Fibroblast of the conjunctiva (primary cell): ENCODE measurements at regions not wholly inside any gene's neighbourhood (a gene's known extent, or its start where the extent isn't known, plus 50 kb on each side); places are given as distances from the start of the nearest gene placed in this dataset.
"Not testable (repeated sequence)": the region's sequence is repeated elsewhere in the genome, so short reads cannot be mapped to it uniquely, and the experiment has no call there.

Experiments
- DNase-seq: peaks from one replicate; pipeline ENCODE4 v3.0.0-alpha.2; 2010; ENCODE audit warnings: low read depth

- no peak for DNase-seq
Measured at GRCh38 chr15:37416103-37416502, 315.8 kb upstream of the MEIS2 start.

DNA sequence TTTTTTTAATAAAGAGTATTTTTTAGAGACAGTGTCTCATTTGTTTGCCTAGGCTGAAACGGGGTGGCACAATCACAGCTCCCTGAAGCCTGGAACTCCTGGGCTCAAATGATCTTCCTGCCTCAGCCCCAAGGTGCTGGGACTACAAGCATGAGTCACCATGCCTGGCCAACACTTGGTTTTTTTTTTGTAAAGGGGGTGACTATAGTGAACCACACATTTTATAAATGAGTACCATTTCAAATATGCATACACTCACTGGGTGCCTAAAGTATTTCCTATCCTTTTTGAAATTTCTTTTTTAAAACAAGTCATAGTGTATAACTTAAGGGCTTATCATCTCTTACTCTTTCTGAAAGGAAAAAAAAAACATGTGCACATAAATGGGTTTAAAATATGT lies 325.2 kb upstream of the MEIS2 start:
- DNase-seq = no peak

GRCh38 chr15:37427393-37427792 lies 327.0 kb upstream of the MEIS2 start:
- DNase-seq = not testable (repeated sequence)

DNA sequence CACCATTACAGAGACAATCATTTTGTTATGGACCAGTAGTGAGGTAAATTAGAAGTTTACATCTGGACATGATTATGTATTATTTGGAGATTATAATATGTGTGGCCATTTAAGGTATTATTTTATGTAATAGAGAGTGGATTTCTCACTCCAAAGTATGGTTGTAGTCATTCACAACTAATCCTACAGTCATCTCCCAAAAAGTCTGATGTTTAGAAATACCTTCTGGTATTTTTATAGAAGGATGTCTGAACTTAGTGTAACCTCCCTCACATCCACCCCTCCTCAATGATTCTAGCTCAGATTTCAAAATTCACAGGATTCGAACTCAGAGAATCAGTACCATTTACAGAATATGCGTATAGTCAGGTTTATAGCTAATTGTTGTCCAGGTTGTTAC lies 346.6 kb upstream of the MEIS2 start:
- no peak for DNase-seq

GRCh38 chr15:37452498-37452897 lies 352.1 kb upstream of the MEIS2 start:
- no peak for DNase-seq

DNA sequence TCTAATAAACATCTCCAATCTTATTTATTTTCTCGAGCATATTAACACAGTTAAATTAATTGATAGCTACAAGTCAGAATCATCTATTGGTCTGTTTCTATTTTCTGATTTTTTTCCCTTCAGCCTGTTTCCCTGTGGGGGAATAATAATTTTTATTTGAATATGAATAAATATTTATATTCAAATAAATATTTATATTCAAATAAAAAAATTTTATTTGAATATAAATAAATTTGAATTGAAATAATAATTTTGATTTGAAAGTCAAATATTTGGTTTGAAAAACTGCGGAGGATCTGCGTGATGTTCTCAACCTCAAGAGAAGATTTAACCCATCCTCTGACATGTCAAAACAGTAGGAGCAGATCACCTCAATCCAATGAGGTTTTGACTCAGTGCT lies 380.1 kb upstream of the MEIS2 start:
- DNase-seq = no peak

- no peak for DNase-seq
Measured at GRCh38 chr15:37481126-37481525, 380.8 kb upstream of the MEIS2 start.

DNA sequence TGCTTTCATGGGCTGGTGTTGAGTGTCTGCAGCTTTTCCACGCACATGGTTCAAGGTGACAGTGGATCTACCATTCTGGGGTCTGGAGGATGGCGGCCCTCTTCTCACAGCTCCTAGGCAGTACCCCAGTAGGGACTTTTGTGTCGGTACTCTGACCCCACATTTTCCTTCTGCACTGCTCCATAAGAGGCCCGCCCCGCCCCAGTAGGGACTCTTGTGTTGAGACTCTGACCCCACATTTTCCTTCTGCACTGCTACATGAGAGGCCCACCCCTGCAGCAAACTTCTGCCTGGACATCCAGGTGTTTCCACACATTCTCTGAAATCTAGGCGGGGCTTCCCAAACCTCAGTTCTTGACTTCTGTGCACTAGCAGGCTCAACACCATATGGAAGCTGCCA lies 383.4 kb upstream of the MEIS2 start:
- no peak for DNase-seq

- no peak for DNase-seq
Measured at GRCh38 chr15:37485056-37485455, 384.7 kb upstream of the MEIS2 start.

DNA sequence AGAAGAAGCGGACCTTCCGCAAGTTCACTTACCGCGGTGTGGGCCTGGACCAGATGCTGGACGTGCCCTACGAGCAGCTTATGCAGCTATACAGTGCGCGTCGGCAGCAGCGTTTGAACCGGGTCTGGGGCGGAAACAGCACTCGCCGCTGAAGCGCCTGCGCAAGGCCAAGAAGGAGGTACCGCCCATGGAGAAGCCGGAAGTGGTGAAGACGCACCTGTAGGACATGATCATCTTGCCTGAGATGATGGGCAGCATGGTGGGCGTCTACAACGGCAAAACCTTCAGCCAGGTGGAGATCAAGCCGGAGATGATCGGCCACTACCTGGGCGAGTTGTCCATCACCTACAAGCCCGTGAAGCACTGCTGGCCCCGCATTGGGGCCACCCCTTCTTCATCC lies 390.4 kb upstream of the MEIS2 start:
- DNase-seq = no peak

GRCh38 chr15:37516621-37517020 lies 416.3 kb upstream of the MEIS2 start:
- DNase-seq = no peak

GRCh38 chr15:37517191-37517895 lies 417.0 kb upstream of the MEIS2 start:
- no peak for DNase-seq

DNA sequence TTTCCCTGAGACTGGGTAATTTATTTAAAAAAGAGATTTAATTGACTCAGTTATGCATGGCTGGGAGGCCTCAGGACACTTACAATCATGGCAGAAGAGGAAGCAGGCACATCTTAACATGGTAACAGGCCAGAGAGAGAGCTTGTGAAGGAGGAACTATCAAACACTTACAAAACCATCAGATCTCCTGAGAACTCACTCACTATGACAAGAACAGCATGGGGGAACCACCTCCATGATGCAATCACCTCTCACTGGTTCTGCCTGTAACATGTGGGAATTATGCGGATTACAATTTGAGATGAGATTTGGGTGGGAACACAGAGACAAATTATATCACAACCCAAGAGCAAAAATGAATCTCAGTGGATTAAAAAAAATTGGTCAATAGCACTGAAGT lies 416.0 kb upstream of the TMCO5A start:
- DNase-seq = no peak

- DNase-seq = no peak
Measured at GRCh38 chr15:37520026-37520425, 414.4 kb upstream of the TMCO5A start.

DNA sequence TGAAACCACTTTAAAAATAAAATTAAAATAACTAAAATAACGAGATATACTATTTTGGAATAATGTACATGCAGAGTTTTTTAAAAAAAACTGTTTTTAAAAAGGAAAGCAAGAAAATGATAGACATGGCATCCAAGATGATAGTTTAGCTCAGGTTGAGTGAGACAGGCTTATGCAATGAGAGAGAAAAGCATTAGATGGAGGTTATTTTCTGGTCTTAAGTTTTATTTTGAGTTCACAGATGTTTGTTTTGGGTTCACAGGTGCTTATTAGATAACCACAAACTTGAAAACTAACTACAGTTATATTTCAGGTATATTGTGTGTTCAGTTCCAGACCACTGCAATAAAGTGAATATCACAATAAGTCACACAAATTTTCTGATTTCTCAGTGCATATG lies 413.6 kb upstream of the TMCO5A start:
- DNase-seq = no peak

- no peak for DNase-seq
Measured at GRCh38 chr15:37524601-37525000, 409.8 kb upstream of the TMCO5A start.

- no peak for DNase-seq
Measured at GRCh38 chr15:37528432-37528831, 406.0 kb upstream of the TMCO5A start.

GRCh38 chr15:37536967-37537605 lies 397.4 kb upstream of the TMCO5A start:
- DNase-seq = no peak

DNA sequence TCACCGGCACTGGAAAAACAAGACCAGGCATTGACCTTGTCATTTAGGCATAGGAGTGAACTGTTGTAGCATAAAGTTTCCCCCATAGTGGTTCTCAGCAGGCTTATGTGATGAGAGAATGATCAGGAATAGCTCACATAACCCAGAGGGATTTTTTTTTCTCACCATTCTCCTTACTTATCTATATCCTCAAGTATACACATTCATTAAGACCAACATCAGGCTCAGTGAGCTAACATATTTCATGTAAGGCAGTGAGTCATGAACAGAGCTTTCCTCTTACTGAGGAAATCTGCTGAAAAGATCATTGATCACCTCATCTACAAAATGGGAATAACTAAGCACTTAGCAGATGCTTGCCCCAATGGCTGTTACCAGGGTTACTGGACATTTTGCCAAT lies 396.6 kb upstream of the TMCO5A start:
- no peak for DNase-seq

GRCh38 chr15:37548116-37548515 lies 386.3 kb upstream of the TMCO5A start:
- DNase-seq = no peak

- no peak for DNase-seq
Measured at GRCh38 chr15:37550360-37551024, 383.9 kb upstream of the TMCO5A start.

- DNase-seq = no peak
Measured at GRCh38 chr15:37572401-37572800, 362.0 kb upstream of the TMCO5A start.

- DNase-seq = no peak
Measured at GRCh38 chr15:37574985-37575384, 359.5 kb upstream of the TMCO5A start.

DNA sequence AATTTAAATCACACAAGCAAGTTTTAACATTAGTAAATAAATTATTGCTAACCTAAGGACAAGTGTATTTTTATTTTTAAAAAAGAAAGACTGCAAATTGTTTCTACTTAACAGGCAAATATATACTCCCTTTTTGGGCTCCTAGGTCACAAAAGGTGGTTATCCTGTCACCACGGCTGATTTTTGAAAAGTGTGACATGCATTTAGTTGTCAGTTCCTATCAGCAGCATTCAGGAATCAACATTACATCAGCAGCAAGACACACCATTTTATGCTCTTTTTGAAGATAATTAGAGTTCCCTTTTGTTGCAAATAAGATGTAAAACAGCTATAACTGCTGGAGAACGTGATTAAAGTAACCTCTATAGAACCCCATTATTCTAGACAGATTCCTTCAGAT lies 357.5 kb upstream of the TMCO5A start:
- DNase-seq = no peak
